ENCODE measurements at regions not wholly inside any gene's neighbourhood (a gene's known extent, or its start where the extent isn't known, plus 50 kb on each side); places are given as distances from the start of the nearest gene placed in this dataset.
A peak's percentile ranks its signal among the peaks of the same experiment; 100 is the strongest.

DNA sequence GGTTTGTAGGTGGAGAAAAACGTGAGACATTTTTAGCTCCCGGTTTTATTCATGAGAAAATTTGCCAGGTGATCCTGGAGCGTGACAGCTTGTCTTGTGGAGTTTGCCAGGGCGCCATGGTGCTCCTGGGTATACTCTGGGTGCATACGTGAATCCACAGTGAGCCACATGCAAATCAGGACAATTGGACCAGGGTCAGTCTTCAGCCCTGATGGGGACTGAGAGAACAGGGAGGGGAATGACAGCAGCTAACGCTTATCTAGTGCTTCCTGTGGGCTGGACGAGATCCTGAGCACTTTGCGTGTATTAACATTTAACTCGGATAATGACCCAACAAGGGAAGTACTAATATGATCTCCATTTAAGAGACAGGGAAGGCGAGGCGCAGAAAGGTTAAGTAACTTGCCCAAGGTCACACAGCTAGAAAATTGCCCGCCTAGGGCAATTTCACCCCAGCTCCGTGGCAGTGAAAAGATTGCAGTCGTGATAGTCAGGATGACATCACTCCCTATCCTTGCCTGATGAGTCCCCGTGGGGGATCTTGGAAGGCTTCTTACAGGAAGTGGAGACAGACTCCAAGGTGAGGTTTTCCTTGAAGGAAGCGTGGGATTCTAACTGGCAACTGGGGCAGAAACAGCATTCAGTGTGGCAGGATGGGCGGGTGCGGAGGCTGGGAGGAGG is 118.4 kb upstream of the NCOR2 start:
- Histone ChIP-seq H3K27me3 (ENCODE audit: control insufficient read depth in 1 of 2, insufficient read depth in 2 of 2, low read length in 1 of 2) (no peaks in the 10 kb centered on the region), H3K36me3 (ENCODE audit: control insufficient read depth in 1 of 2, insufficient read depth in 2 of 2, low read length in 1 of 2) (no peaks in the 10 kb centered on the region), H3K27ac (ENCODE audit: low read depth in 1 of 2, low read length in 2 of 2) (peak overlapping the region in 1 of 2 donors; percentile 9), H3K4me3 (ENCODE audit: low read length in 2 of 2) (no peak overlapping the region), H3K9me3 (ENCODE audit: control insufficient read depth, low read length) (no peaks in the 10 kb centered on the region), H3K4me1 (ENCODE audit: control insufficient read depth in 1 of 2, insufficient read depth in 2 of 2, low read length in 2 of 2) (peaks cover 0 to 3% of the 10 kb centered on the region in 2 donors)
- WGBS, 2 donors: 55 to 57% methylated on average over 18 of the region's 18 CpGs
- DNase-seq: no peak
- intact Hi-C loops (cut with DNase I): loop anchor here (5.0 to 10.0 kb wide), 3 partner anchors 76 to 231 kb away; partner anchors contain the start of gene NCOR2 (in 1 of the 2)
- ATAC-seq (ENCODE audit: low FRiP score): no peak

DNA sequence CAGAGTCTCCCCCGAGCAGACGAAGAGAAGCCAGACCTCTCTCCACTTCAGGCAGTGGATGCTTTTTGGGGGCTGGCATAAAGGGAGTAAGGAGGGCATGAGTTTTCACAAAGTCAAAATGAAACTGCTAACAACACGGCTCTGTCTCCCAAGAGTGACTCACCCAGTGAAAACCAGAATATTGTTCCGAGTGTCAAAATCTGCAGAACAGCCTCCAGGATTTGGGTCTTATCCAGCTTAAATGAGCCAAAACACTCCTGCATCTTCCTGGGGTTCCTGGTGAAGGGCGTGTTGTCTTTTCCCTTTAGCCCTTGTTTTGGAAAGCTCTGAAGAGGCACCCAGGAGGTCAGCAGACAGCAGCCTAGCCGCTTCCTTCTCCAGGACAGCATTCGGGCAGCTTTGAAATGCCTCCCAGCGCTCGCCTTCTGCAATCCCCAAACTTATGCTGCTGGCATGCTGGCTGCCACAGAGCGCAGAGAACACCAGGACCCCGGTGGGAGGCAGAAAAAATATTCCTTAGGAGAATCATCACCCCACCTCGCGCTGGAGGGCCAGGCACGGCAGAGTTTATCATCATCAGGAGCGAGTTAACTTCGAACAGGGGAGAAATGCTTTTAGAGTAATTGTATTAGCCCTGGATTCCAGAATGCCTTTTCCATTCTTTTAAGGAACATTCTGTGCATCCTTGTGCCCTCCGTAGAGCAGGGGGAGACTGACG is 117.7 kb upstream of the NCOR2 start:
- ATAC-seq (ENCODE audit: low FRiP score) (peak; percentile 5), DNase-seq (no peak)
- no peak overlapping the region for H3K4me3 ChIP-seq (ENCODE audit: low read length in 2 of 2)
- peak overlapping the region in 1 of 2 donors; percentile 87 for H3K27ac ChIP-seq (ENCODE audit: low read depth in 1 of 2, low read length in 2 of 2)
- WGBS, 2 donors: 1 to 5% methylated on average over 18 of the region's 18 CpGs
- intact Hi-C loops (cut with DNase I): loop anchor here (5.0 to 10.0 kb wide), 3 partner anchors 77 to 230 kb away; partner anchors contain the start of gene NCOR2 (in 1 of the 2)
- no peaks in the 10 kb centered on the region for H3K36me3 ChIP-seq (ENCODE audit: control insufficient read depth in 1 of 2, insufficient read depth in 2 of 2, low read length in 1 of 2)
- H3K9me3 ChIP-seq (ENCODE audit: control insufficient read depth, low read length): no peaks in the 10 kb centered on the region
- peaks cover 0 to 3% of the 10 kb centered on the region in 2 donors for H3K4me1 ChIP-seq (ENCODE audit: control insufficient read depth in 1 of 2, insufficient read depth in 2 of 2, low read length in 2 of 2)
- H3K27me3 ChIP-seq (ENCODE audit: control insufficient read depth in 1 of 2, insufficient read depth in 2 of 2, low read length in 1 of 2): no peaks in the 10 kb centered on the region

DNA sequence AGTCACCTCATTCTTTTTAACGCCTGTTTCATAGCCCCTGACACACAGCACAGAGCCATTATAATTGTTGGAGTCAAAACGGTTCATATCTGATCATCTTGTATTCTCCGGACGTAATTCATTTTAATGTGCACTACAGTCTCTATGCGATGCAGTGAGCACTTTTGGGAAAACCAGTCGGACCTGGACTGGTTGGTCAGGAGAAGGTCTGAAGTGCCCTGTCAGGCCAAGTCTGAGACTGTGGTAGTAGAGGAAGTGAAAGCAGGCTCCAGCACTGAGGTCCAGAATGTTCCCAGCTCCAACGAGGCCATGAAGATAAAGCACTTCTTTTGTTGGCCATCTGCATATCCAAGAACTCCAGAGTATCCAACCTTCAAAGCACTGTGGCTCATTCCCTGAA is 117.1 kb upstream of the NCOR2 start:
- H3K27ac ChIP-seq (ENCODE audit: low read depth in 1 of 2, low read length in 2 of 2): peak overlapping the region in 1 of 2 donors; percentile 87
- H3K4me3 ChIP-seq (ENCODE audit: low read length in 2 of 2): no peak overlapping the region
- peaks cover 0 to 3% of the 10 kb centered on the region in 2 donors for H3K4me1 ChIP-seq (ENCODE audit: control insufficient read depth in 1 of 2, insufficient read depth in 2 of 2, low read length in 2 of 2)
- no peaks in the 10 kb centered on the region for H3K9me3 ChIP-seq (ENCODE audit: control insufficient read depth, low read length)
- 38% methylated on average over 7 of the region's 7 CpGs for WGBS, 2 donors
- H3K36me3 ChIP-seq (ENCODE audit: control insufficient read depth in 1 of 2, insufficient read depth in 2 of 2, low read length in 1 of 2): no peaks in the 10 kb centered on the region
- H3K27me3 ChIP-seq (ENCODE audit: control insufficient read depth in 1 of 2, insufficient read depth in 2 of 2, low read length in 1 of 2): no peaks in the 10 kb centered on the region
- ATAC-seq (ENCODE audit: low FRiP score): peak; percentile 10
- intact Hi-C loops (cut with DNase I): loop anchor here in 1 of 2 donors (5.0 to 10.0 kb wide), 2 partner anchors 78 to 230 kb away; no protein-coding TSS in a partner anchor
- no peak for DNase-seq

DNA sequence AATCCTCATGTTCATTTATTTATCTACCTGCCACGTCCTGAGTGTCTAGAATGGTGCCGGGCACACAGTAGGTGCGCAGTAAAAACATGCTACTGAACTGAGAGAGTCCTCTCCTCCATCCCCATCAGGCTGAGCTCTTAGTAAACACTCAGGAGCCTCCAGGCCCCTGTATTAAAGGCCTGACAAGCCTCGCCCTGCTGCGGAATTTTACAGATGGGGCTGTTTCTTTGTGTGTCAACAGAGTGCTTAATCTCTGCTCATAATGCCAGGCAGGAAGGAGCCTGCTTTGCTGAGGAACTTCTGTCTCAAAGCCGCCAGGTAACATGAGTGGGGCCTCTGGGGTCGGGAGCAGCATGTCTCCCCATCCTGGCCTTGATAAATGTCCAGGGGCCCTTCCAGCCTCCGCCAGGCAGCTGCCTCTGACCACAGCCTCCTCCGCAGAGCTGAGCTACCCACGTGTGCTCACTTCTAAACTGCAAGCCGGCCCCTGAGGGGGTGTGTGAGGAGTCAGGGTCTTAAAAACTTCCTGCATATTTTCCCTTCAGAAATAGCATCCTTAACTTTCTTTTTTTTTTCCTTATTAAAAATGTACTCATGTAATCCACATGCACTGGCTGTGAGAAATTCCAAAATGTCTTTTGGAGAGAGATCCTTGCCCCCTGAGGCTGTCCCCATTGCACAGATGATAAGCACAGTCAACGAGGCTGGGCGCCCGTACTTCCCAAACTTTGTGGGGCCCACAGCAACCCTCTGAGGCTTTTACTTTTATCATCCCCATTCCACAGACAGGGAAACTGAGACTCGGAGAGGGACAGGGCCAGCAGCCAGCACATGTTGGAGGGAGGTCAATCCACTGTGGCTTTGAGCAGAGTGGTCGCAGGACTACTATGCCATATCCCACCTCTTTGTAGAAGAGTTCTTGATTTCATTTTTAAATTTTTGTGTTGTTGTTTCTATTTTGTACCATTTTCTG is 116.0 kb upstream of the NCOR2 start:
- peak overlapping the region in 1 of 2 donors; percentile 6 for H3K27ac ChIP-seq (ENCODE audit: low read depth in 1 of 2, low read length in 2 of 2)
- H3K36me3 ChIP-seq (ENCODE audit: control insufficient read depth in 1 of 2, insufficient read depth in 2 of 2, low read length in 1 of 2): no peaks in the 10 kb centered on the region
- H3K4me3 ChIP-seq (ENCODE audit: low read length in 2 of 2): no peak overlapping the region
- intact Hi-C loops (cut with DNase I): loop anchor here in 1 of 2 donors (5.0 to 10.0 kb wide), 2 partner anchors 79 to 229 kb away; no protein-coding TSS in a partner anchor
- H3K27me3 ChIP-seq (ENCODE audit: control insufficient read depth in 1 of 2, insufficient read depth in 2 of 2, low read length in 1 of 2): no peaks in the 10 kb centered on the region
- no peaks in the 10 kb centered on the region for H3K9me3 ChIP-seq (ENCODE audit: control insufficient read depth, low read length)
- H3K4me1 ChIP-seq (ENCODE audit: control insufficient read depth in 1 of 2, insufficient read depth in 2 of 2, low read length in 2 of 2): peaks cover 0 to 3% of the 10 kb centered on the region in 2 donors
- DNase-seq (no peak), ATAC-seq (ENCODE audit: low FRiP score) (no peak)
- WGBS, 2 donors: 84 to 88% methylated on average over 16 of the region's 16 CpGs

DNA sequence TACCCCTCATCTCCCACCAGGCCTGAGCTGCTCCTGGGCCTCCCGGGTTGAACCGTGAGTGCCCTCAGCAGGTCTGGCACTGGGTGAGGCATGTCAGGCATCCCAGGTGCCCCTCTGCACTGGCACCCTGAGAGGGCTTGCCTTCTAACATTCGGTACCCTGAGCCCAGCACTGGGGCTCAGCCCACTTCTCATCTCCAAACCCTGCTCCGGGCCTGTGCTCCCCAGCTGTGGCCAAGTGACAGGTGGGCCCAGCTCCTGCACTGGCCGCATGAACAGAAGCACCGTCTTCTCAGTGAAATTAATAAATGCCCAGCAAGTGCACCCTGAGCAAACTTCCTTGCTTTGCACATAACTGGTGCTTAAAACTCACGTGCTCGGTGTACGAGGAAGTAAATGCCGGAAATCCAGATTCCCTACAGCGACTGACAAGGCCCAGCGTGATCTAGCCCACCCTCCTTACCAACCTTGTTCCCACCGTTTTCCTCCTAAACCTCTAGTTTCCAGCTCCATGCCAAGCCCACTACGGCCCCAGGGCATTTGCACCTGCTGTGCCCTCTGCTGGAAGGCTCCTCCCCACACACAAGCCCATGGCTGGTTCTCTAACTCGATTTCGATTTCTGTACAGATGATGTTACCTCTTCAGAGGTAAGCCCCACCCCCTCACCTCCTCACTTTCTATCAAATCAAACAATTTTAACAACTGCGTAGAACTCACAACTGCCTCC is 115.2 kb upstream of the NCOR2 start:
- Histone ChIP-seq H3K9me3 (ENCODE audit: control insufficient read depth, low read length) (no peaks in the 10 kb centered on the region), H3K4me3 (ENCODE audit: low read length in 2 of 2) (no peak overlapping the region), H3K4me1 (ENCODE audit: control insufficient read depth in 1 of 2, insufficient read depth in 2 of 2, low read length in 2 of 2) (peaks cover 0 to 3% of the 10 kb centered on the region in 2 donors), H3K27me3 (ENCODE audit: control insufficient read depth in 1 of 2, insufficient read depth in 2 of 2, low read length in 1 of 2) (no peaks in the 10 kb centered on the region), H3K27ac (ENCODE audit: low read depth in 1 of 2, low read length in 2 of 2) (peak overlapping the region in 1 of 2 donors; percentile 3), H3K36me3 (ENCODE audit: control insufficient read depth in 1 of 2, insufficient read depth in 2 of 2, low read length in 1 of 2) (no peaks in the 10 kb centered on the region)
- WGBS, 2 donors: 86 to 87% methylated on average over 17 of the region's 17 CpGs
- intact Hi-C loops (cut with DNase I): loop anchor here in 1 of 2 donors (5.0 to 10.0 kb wide), 2 partner anchors 80 to 228 kb away; no protein-coding TSS in a partner anchor
- peak in 1 of 2 donors; percentile 47 for DNase-seq
- no peak for ATAC-seq (ENCODE audit: low FRiP score)

DNA sequence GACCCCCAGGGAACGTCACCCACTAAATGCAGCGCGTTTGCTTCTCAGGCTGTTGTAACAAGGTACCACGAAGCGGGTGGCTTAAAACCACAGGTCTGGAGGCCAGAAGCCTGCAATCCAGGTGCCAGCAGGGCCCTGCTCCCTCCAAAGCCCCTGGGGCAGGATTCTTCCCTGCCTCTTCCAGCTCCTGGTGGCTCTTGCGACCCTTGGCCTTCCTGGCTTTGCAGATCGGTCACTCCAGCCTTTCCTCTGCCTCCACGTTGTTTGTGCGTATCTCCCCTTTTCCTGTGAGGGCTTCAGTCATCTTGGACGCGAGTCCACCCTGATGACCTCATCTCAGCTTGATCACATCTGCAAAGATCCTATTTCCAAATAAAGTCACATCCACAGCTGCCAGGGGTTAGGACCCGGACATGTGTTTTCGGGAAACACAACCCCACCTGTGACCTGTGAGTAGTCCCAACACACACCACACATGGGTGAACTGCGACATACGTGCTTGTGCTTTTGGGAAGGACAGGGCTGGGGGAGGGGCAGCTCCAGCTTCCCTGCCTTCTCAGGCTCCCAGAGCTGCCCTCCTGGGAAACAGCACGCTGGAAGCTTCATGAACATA is 114.5 kb upstream of the NCOR2 start:
- intact Hi-C loops (cut with DNase I): loop anchor here in 1 of 2 donors (5.0 to 10.0 kb wide), 2 partner anchors 80 to 227 kb away; no protein-coding TSS in a partner anchor
- no peaks in the 10 kb centered on the region for H3K27me3 ChIP-seq (ENCODE audit: control insufficient read depth in 1 of 2, insufficient read depth in 2 of 2, low read length in 1 of 2)
- peak overlapping the region in 1 of 2 donors; percentile 53 for H3K27ac ChIP-seq (ENCODE audit: low read depth in 1 of 2, low read length in 2 of 2)
- H3K9me3 ChIP-seq (ENCODE audit: control insufficient read depth, low read length): no peaks in the 10 kb centered on the region
- peak; percentile 45 for ATAC-seq (ENCODE audit: low FRiP score)
- H3K4me3 ChIP-seq (ENCODE audit: low read length in 2 of 2): no peak overlapping the region
- H3K36me3 ChIP-seq (ENCODE audit: control insufficient read depth in 1 of 2, insufficient read depth in 2 of 2, low read length in 1 of 2): no peaks in the 10 kb centered on the region
- H3K4me1 ChIP-seq (ENCODE audit: control insufficient read depth in 1 of 2, insufficient read depth in 2 of 2, low read length in 2 of 2): peaks cover 0 to 3% of the 10 kb centered on the region in 2 donors
- peak; percentile 78 to 84 for DNase-seq
- 21 to 30% methylated on average over 16 of the region's 16 CpGs for WGBS, 2 donors

DNA sequence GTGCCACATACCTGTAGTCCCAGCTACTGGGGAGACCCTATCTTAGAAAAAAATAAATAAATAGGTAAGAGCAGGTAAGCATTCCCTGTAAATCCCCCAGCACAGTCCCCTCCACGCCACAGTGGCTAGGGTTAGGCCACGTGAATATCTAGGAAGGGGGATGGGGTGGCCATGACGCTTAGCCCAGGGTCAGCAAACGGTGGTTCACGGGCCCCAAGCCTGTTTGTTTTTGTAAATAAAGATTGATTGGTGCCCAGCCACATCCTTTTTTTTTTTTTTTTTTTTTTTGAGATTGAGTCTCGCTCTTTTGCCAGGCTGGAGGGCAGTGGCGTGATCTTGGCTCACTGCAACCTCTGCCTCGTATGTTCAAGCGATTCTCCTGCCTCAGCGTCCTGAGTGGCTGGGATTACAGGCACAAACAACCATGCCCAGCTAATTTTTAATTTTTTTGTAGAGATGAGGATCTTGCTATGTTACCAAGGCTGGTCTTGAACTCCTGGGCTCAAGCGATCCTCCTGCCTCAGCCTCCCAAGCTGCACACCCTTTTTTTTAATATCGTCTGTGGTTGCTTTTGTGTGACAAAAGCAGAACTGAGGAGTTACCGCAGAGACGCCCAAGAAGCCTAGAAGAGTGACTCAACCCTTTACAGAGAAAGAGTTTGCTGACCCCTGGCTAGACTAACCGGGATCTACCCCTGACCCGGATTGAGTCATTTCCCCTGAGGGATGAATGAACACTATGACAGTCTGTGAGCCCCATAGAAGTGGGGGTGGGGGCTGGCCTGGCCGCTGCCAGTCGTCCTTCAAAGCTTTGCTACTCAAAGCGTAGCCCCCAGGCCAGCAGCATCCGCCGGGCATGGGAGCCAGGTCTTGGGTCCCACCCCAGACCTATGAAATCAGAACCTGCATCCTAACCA is 113.7 kb upstream of the NCOR2 start:
- no peaks in the 10 kb centered on the region for H3K27me3 ChIP-seq (ENCODE audit: control insufficient read depth in 1 of 2, insufficient read depth in 2 of 2, low read length in 1 of 2)
- peak; percentile 89 to 90 for DNase-seq
- intact Hi-C loops (cut with DNase I): loop anchor here in 1 of 2 donors (5.0 to 10.0 kb wide), 2 partner anchors 81 to 226 kb away; no protein-coding TSS in a partner anchor

More for the DNA sequence above, 113.7 kb upstream of the NCOR2 start:
- no peaks in the 10 kb centered on the region for H3K36me3 ChIP-seq (ENCODE audit: control insufficient read depth in 1 of 2, insufficient read depth in 2 of 2, low read length in 1 of 2)
- no peak overlapping the region for H3K4me3 ChIP-seq (ENCODE audit: low read length in 2 of 2)
- H3K4me1 ChIP-seq (ENCODE audit: control insufficient read depth in 1 of 2, insufficient read depth in 2 of 2, low read length in 2 of 2): peaks cover 0 to 3% of the 10 kb centered on the region in 2 donors
- WGBS, 2 donors: 61 to 80% methylated on average over 21 of the region's 21 CpGs
- peak; percentile 76 for ATAC-seq (ENCODE audit: low FRiP score)
- peak overlapping the region in 1 of 2 donors; percentile 53 for H3K27ac ChIP-seq (ENCODE audit: low read depth in 1 of 2, low read length in 2 of 2)
- H3K9me3 ChIP-seq (ENCODE audit: control insufficient read depth, low read length): no peaks in the 10 kb centered on the region

Data from aorta (tissue), 5 donors.